Thyroid gland (tissue), 4 donors: ENCODE measurements at regions not wholly inside any gene's neighbourhood (a gene's known extent, or its start where the extent isn't known, plus 50 kb on each side); places are given as distances from the start of the nearest gene placed in this dataset.

ENCODE experiments used
- DNase-seq, 2 donors: peaks; one replicate each; pipeline ENCODE4 v3.0.0-alpha.2; 2019
- H3K27ac ChIP-seq, 3 donors: fragments of 200-600 bp; sonication (generic); 1 replicate in 2 of 3; 2 replicates in 1 of 3; pipeline ENCODE4 v1.5.1; 2016 to 2019; ENCODE audit warnings: mild to moderate bottlenecking in 1 of 3, moderate library complexity in 1 of 3
- H3K27me3 ChIP-seq: fragments of 200-600 bp; sonication (generic); one replicate; pipeline ENCODE4 v1.5.1; 2019
- H3K36me3 ChIP-seq, 2 donors: fragments of 200-600 bp; sonication (generic); one replicate each; pipeline ENCODE4 v1.5.1; 2016 to 2019
- H3K4me1 ChIP-seq, 2 donors: fragments of 200-600 bp; sonication (generic); one replicate each; pipeline ENCODE4 v1.5.1; 2017 to 2019
- H3K4me3 ChIP-seq, 3 donors: fragments of 200-600 bp; sonication (generic); replicated peaks in 1 of 3; 1 replicate in 2 of 3; 2 replicates in 1 of 3; pipeline ENCODE4 v1.5.1; 2016; ENCODE audit warnings: mild to moderate bottlenecking in 1 of 3
- H3K9me3 ChIP-seq: fragments of 200-600 bp; sonication (generic); one replicate; pipeline ENCODE4 v1.5.1; 2017
- CTCF ChIP-seq, 6 experiments: fragments of 200-600 bp in 3 of 6; fragments of 450-650 bp in 3 of 6; sonication (generic) in 3 of 6; IDR thresholded peaks; one replicate each; pipeline ENCODE4 v1.5.1; 2016 to 2019; ENCODE audit warnings: antibody characterized with exemption in 6 of 6, mild to moderate bottlenecking in 2 of 6, inconsistent platforms in 1 of 6, moderate library complexity in 1 of 6
- POLR2A ChIP-seq, 2 donors: fragments of 450-650 bp; IDR thresholded peaks; one replicate each; pipeline ENCODE4 v1.6.1; 2017; ENCODE audit warnings: antibody characterized with exemption in 2 of 2, mild to moderate bottlenecking in 2 of 2, moderate library complexity in 1 of 2
- WGBS, 2 donors: methylation state at CpG; one replicate each; pipeline ENCODE4 v1.1.5; 2017; 5-methylcytosine and 5-hydroxymethylcytosine counted together
- intact Hi-C: fragments of 100-400 bp; cut with DNase I; formaldehyde crosslinking; loops from one replicate; pipeline ENCODE4 v1.15.1; 2023

GRCh38 chr5:20683241-20683940, 695.4 kb upstream of the CDH18 start:
- WGBS, 2 donors, result 91 to 96% methylated on average over 5 of the region's 5 CpGs
- Histone ChIP-seq H3K27me3 (no peaks in the 10 kb centered on the region), H3K4me1 (no peaks in the 10 kb centered on the region), H3K27ac (no peak overlapping the region), H3K36me3 (no peaks in the 10 kb centered on the region), H3K9me3 (no peaks in the 10 kb centered on the region), H3K4me3 (no peak overlapping the region)
- no peak for DNase-seq
- TF ChIP-seq POLR2A (IDR thresholded peaks at IDR 0.05) (no peak), CTCF (IDR thresholded peaks at IDR 0.05) (no peak)
- intact Hi-C loops, result no loop called here

DNA sequence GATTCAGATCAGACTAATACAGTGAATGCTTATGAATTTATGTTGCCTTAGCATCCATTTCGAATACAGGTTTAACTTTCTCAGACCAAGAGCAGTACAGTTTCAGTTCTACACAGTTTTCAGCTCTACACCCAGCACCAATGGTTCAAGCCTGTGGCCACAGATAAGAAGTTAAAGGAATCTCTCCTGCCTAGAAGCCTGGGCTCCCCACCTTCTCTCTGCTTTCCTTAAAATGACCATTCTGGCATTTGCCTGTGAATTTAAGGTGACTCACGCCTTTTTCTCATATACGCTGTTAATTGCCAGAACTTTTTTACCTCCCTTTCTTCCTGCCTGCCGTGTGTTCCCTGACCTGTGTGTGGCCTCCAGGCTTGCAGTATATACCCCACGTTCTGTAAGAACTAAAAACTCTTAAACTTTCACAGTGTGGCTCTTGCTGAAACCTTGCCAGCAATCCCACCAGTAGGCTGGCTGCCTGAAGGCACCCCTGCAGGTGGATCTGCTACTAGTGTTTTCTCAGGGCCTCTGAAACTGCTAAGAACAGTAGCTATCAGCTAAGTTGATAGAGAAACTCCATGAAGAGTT, 692.8 kb upstream of the CDH18 start:
- intact Hi-C loops, result no loop called here
- DNase-seq, result no peak
- Histone ChIP-seq H3K27me3 (no peaks in the 10 kb centered on the region), H3K9me3 (no peaks in the 10 kb centered on the region), H3K4me1 (no peaks in the 10 kb centered on the region), H3K4me3 (no peak overlapping the region), H3K27ac (no peak overlapping the region), H3K36me3 (no peaks in the 10 kb centered on the region)
- TF ChIP-seq POLR2A (IDR thresholded peaks at IDR 0.05) (no peak), CTCF (IDR thresholded peaks at IDR 0.05) (no peak)
- WGBS, 2 donors, result 65 to 67% methylated on average over 5 of the region's 5 CpGs

- H3K9me3 ChIP-seq, result no peaks in the 10 kb centered on the region
- no peaks in the 10 kb centered on the region for H3K4me1 ChIP-seq
- no peaks in the 10 kb centered on the region for H3K27me3 ChIP-seq
- no peak for DNase-seq
- intact Hi-C loops, result no loop called here
- WGBS, 2 donors, result 90 to 97% methylated on average over 1 of the region's 1 CpG
- TF ChIP-seq CTCF (IDR thresholded peaks at IDR 0.05), result no peak
- no peak for TF ChIP-seq POLR2A (IDR thresholded peaks at IDR 0.05)
- H3K27ac ChIP-seq, result no peak overlapping the region
- no peaks in the 10 kb centered on the region for H3K36me3 ChIP-seq
- no peak overlapping the region for H3K4me3 ChIP-seq
Observed at GRCh38 chr5:20678814-20679298, 690.9 kb upstream of the CDH18 start.

- Histone ChIP-seq H3K9me3 (no peaks in the 10 kb centered on the region), H3K27me3 (no peaks in the 10 kb centered on the region), H3K27ac (no peak overlapping the region), H3K36me3 (no peaks in the 10 kb centered on the region), H3K4me3 (no peak overlapping the region), H3K4me1 (no peaks in the 10 kb centered on the region)
- intact Hi-C loops, result no loop called here
- no peak for TF ChIP-seq CTCF (IDR thresholded peaks at IDR 0.05)
- no peak for TF ChIP-seq POLR2A (IDR thresholded peaks at IDR 0.05)
- DNase-seq, result no peak
Observed at GRCh38 chr5:20678386-20678785, 690.4 kb upstream of the CDH18 start.

GRCh38 chr5:20660588-20660987, 672.6 kb upstream of the CDH18 start:
- H3K4me3 ChIP-seq, result no peak overlapping the region
- WGBS, 2 donors, result 82 to 84% methylated on average over 3 of the region's 3 CpGs
- no peak for TF ChIP-seq CTCF (IDR thresholded peaks at IDR 0.05)
- no peak for TF ChIP-seq POLR2A (IDR thresholded peaks at IDR 0.05)
- no peaks in the 10 kb centered on the region for H3K4me1 ChIP-seq
- no peaks in the 10 kb centered on the region for H3K27me3 ChIP-seq
- no peak for DNase-seq
- no peak overlapping the region for H3K27ac ChIP-seq
- intact Hi-C loops, result no loop called here
- H3K36me3 ChIP-seq, result no peaks in the 10 kb centered on the region
- H3K9me3 ChIP-seq, result no peaks in the 10 kb centered on the region
